NCI-H748 treated with DMSO at 0.1 percent for 48 hours (cell line): ENCODE measurements at regions not wholly inside any gene's neighbourhood (a gene's known extent, or its start where the extent isn't known, plus 50 kb on each side); places are given as distances from the start of the nearest gene placed in this dataset.
A peak's percentile ranks its signal among the peaks of the same experiment; 100 is the strongest.

ENCODE experiments used
- DNase-seq: peaks from one replicate; lab custom pipeline; 2025; lab: John Stamatoyannopoulos, UW

- DNase-seq = no peak
Observed at GRCh38 chr5:124583469-124584350, 162.7 kb downstream of the ZNF608 start.

GRCh38 chr5:124582561-124582840, 163.9 kb downstream of the ZNF608 start:
- no peak for DNase-seq

- no peak for DNase-seq
Observed at GRCh38 chr5:124581738-124582560, 164.5 kb downstream of the ZNF608 start.

- no peak for DNase-seq
Observed at GRCh38 chr5:124580925-124581737, 165.3 kb downstream of the ZNF608 start.

GRCh38 chr5:124580512-124580911, 165.9 kb downstream of the ZNF608 start:
- DNase-seq = no peak

GRCh38 chr5:124576848-124577409, 169.5 kb downstream of the ZNF608 start:
- no peak for DNase-seq

- no peak for DNase-seq
Observed at GRCh38 chr5:124575725-124576124, 170.7 kb downstream of the ZNF608 start.

GRCh38 chr5:124574521-124575436, 171.7 kb downstream of the ZNF608 start:
- DNase-seq = no peak

GRCh38 chr5:124572971-124573370, 173.5 kb downstream of the ZNF608 start:
- peak; percentile 67 for DNase-seq

- DNase-seq = no peak
Observed at GRCh38 chr5:124570285-124571035, 176.0 kb downstream of the ZNF608 start.

GRCh38 chr5:124566875-124567450, 179.5 kb downstream of the ZNF608 start:
- no peak for DNase-seq

- no peak for DNase-seq
Observed at GRCh38 chr5:124561451-124561850, 185.0 kb downstream of the ZNF608 start.

GRCh38 chr5:124560370-124560769, 186.1 kb downstream of the ZNF608 start:
- DNase-seq = no peak

- DNase-seq = no peak
Observed at GRCh38 chr5:124557761-124558160, 188.7 kb downstream of the ZNF608 start.

GRCh38 chr5:124554746-124555578, 191.5 kb downstream of the ZNF608 start:
- no peak for DNase-seq

GRCh38 chr5:124553911-124554310, 192.5 kb downstream of the ZNF608 start:
- DNase-seq = no peak

GRCh38 chr5:124552526-124552925, 193.9 kb downstream of the ZNF608 start:
- no peak for DNase-seq

GRCh38 chr5:124551939-124552279, 194.5 kb downstream of the ZNF608 start:
- DNase-seq = no peak

GRCh38 chr5:124550731-124551130, 195.7 kb downstream of the ZNF608 start:
- DNase-seq = no peak
